HG03439 (cell line): ENCODE measurements at regions not wholly inside any gene's neighbourhood (a gene's known extent, or its start where the extent isn't known, plus 50 kb on each side); places are given as distances from the start of the nearest gene placed in this dataset.
A peak's percentile ranks its signal among the peaks of the same experiment; 100 is the strongest.

Experiments used
- ATAC-seq: cut with Tn5 transposase; IDR thresholded peaks from one replicate; pipeline ENCODE4 v1.9.1; 2021; ENCODE audit warnings: mild to moderate bottlenecking, moderate library complexity; ENCODE audit not compliant: unreplicated experiment

DNA sequence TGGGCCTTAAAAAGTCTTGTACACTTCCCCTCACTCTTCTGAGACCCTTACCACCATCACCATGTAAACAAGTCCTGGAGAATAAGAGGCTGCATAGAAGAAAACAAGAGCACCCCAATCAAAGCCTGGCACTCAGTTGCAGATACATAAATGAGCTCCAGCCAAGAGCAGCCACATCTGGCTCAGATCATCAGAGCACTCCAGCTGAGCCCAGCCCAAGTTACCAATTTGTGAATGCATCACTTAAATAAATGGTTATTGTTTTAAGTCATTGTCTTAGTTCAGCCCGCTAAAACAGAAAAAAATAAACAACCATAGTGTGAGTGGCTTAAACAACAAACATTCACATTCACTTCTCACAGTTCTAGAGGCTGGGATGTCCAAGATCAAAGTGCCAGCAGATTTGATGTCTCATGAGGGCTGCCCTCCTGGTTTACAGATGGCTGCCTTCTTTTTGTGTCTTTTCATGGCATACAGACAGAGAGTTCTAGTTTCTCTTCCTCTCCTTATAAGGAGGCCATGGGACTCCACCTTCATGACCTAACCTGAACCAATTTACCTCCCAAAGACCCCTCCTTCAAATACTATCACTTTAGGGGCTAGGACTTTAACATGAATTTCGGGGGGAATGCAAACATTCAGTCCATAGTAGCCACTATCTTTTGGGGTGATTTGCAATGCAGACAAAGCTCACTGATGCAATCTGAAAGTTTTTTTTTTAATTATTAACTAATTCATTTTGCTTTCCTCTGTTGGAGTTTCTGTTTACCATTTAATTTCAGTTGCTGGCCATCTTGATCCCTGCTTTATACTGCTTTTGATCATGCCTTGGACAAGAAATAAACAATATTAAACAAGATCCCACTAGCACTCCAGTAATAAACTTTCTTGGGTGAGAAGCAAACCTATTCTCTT is 187.5 kb upstream of the ACVR2A start:
- ATAC-seq = no peak

GRCh38 chr2:147649998-147650397 is 194.8 kb upstream of the ACVR2A start:
- ATAC-seq = no peak

GRCh38 chr2:147649286-147649685 is 195.5 kb upstream of the ACVR2A start:
- no peak for ATAC-seq

- no peak for ATAC-seq
Measured at GRCh38 chr2:147648471-147648870, 196.4 kb upstream of the ACVR2A start.

DNA sequence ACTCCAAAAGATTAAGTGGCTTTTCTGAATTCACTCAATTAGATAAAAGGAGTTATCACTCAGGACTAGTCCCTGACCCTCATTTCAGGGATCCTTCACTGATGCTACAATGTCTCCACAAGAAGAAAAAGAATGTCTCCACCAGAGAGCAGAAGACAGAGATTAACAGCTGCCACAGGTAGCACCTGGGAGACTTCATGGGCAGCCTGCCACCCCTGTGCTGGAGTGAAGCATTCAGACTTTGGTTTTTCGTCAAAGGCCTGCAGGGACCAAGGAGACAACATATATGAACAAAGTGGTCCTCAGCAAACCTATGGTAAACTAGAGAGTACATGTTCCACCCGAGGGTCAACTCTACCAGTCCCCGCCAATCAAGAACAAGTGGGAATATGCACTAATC is 197.0 kb upstream of the ACVR2A start:
- no peak for ATAC-seq

GRCh38 chr2:147646818-147647468 is 197.9 kb upstream of the ACVR2A start:
- no peak for ATAC-seq

DNA sequence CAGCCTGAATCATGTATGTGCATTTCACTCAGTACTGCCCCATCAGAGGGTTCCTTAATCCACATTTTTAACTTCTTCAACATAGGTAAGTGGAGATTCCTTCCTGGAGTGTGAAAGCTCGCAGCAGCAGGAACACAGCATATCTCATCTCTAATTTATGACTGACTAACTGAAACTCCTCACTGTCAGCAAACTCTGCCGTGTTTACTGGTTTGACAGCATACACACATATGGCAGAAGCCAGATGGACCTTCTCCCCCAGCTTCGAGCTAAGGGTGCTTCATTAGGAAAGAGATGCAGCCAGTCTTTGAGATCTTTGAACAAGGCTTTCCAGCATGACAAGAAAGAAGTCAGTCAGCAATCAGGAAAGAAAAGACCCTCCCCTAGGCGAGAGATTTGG is 200.3 kb upstream of the ACVR2A start:
- ATAC-seq = no peak

GRCh38 chr2:147642765-147643164 is 202.1 kb upstream of the ACVR2A start:
- no peak for ATAC-seq

- no peak for ATAC-seq
Measured at GRCh38 chr2:147641651-147642050, 203.2 kb upstream of the ACVR2A start.

DNA sequence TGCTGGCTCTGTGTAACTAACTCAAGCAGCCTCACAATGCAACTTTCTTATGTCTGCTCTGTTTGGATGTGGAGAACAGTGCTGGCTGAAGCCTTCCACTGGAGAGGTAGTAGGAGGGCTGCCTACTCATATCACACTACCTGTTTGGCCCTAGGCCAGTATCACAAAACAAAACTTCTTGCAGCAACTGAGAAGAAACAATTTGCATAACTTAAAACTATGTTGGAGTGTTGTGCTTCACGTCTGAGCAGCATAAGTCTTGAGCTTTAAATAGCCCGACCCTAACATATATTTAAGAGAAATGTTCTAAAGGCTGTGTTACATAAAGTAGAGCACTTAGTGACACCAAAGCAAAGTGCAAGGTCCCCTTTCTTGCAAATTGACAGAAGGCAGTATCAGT is 204.9 kb upstream of the ACVR2A start:
- ATAC-seq = peak; percentile 85

DNA sequence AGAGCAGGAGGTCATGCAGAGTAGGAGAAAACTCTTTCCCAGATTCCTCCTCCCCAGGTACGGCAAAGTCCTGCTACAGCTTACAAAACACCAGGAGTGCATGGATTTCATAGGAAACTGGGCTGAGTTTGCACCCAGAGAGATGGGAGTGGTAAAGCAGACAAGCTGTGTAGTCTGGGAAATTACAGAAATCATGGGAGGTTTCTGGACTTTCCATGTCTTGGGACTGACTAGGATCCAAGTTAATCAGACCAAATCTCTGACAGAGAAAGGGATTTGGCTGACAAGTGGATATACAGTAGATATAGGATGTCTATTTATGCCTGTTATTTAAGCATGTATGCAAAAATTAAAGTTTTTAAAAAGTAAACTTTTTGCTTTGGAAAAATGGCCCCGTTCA is 205.4 kb upstream of the ACVR2A start:
- ATAC-seq = no peak

DNA sequence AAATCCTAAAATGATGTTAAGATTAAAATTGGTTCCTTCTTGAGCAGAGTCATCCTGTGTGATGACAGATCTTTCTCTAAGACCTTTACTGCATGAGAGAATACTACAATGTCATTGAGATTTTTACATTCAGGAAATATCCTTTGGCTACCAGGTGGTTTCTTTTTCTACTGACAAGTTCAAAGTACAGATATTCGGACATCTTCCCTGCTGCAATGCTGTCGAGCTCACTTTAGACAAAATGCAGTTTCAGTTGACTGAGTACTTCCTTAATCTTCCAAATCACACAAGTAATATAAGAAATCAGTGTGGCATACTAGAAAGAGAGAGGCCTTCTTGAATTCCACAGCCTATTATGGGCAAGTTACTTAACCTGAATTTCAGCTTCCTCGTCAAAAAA is 207.9 kb upstream of the ACVR2A start:
- no peak for ATAC-seq

- ATAC-seq = no peak
Measured at GRCh38 chr2:147636238-147636882, 208.5 kb upstream of the ACVR2A start.

GRCh38 chr2:147634826-147635225 is 210.0 kb upstream of the ACVR2A start:
- ATAC-seq = no peak

GRCh38 chr2:147632198-147632597 is 212.6 kb upstream of the ACVR2A start:
- no peak for ATAC-seq

DNA sequence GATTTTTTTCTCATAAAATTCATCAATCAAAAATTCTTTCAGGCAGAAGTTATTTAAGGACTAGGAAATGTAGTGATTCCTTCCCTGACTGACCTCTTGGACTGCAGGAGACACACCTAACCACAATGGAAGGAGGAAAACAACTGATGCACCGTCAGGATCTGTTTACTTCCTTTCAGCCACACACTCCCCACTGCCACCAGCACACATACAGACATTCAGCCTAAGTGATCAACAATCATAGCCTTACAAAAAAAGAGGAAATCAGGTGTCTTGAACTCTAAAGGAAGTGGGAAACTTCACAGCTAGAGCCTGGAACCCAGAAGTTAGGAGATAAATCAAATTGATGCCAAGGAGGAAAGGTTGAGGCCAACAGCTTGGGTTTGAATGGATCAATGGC is 213.5 kb upstream of the ACVR2A start:
- ATAC-seq = no peak

DNA sequence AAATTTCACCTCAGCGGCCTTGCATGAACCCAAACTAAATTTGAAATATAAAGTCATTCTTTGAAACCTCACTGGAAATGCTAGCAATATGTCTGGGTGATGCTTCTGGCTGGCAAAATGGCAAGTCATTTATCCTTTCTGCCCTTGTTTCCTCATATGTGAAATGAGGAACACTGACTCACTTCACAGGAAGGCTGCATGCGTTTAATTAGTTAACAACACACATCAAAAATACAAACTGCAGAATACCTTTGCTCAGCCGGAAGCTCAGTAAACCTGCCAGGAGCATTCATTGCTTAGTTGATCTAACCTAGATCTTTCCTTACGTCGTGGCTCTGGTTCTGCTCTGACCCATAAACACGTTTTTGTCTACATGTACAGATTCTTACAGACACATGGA is 214.2 kb upstream of the ACVR2A start:
- no peak for ATAC-seq

DNA sequence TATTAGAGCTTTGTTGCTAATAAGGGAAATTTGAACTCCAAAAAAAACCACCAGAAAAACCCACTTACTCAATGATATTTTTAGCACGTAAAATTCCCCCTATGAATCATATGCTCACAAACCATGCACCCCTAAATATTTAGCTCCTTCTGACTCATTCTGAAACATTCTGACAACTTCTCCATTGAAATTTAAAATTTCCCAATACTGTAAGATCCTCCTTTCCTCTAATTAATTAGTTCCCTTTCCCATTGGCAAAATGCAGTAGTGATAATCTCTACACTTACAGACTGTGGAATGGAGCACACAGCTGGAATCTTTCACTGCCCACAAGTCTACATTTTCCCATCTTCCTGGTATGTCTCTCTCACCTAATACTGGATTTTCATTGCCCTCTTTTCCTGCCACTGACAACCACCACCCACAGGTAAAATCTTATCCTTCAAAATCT is 215.8 kb upstream of the ACVR2A start:
- ATAC-seq = no peak

DNA sequence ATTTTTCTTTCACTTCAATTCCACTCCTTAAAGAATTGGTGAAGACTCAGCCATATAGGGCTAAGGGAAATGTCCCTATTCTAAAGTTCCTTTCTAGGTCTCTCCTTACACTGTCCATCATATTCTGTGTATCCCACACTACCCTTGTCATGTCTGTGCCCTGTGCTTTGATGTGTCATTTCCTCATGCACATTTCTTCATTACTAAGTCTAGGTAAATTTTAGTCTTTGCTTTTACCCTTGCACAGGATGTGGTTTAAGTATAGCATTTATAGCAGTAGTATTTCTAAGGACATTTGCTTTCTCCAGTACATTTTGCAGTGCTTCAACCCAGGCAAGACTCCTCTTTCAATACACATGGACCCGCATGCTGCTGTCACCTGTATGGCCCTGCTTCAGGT is 221.5 kb upstream of the ACVR2A start:
- peak; percentile 86 for ATAC-seq

GRCh38 chr2:147621656-147622197 is 223.1 kb upstream of the ACVR2A start:
- ATAC-seq = no peak

DNA sequence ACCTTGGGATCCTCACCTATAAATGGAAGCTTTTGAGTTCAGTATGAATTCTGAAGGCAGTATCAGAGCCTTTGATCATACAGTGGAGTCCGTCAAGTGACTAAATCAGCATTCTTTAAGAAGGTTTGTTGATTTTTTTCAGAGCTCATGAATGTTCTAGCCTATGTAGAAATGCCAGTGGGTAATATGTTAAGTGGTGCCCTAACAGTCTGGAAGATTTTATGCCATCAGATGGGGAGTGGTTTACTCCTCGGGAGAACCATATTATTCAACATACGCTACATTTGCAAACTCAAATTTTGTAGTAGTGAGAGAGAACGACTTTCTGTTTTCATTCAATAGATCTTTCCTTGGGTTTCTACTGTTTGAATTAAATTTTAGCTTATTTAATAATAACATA is 225.0 kb upstream of the ACVR2A start:
- no peak for ATAC-seq

GRCh38 chr2:147615726-147616125 is 229.1 kb upstream of the ACVR2A start:
- ATAC-seq = no peak
